ENCODE measurements at regions not wholly inside any gene's neighbourhood (a gene's known extent, or its start where the extent isn't known, plus 50 kb on each side); places are given as distances from the start of the nearest gene placed in this dataset.

DNA sequence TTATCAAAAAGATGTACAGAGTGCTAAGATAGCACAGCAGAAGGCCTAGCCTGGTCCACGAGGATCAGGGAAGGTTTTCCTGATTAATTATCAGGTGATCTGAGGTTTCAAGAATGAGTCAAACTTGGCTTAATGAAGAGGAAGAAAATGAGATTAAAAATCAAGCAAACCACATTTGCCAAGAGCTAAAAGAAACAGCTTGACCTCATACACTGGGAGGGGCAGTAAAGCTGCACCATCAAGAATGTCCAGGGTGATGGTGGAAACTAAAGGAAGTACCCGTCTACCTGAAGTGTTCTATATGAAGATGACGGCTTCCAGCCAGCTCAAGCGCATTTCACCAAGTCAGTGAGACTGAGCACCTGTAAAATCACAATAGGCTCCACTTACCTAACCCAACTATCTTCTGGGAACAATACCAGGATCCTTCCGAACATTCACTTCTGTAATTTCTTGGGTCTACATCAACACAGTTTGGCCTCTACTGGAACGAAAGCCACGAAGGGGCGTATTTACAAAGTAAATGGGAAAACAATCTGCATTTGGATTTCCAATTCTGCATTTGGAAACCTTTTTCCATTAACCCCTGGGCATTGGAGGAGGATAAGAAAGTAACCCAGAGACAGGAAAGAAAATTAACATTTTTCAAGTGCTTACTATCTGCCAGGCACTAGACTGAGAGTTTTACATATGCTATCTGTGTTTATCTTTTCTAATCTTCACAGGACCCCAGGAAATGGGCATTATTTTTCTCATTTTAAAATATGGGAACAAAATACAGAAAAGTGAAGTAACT lies 114.0 kb upstream of the DCLK2 start:
- no peaks in the 10 kb centered on the region for H3K79me2 ChIP-seq (ENCODE audit: insufficient read depth, low read length)
- H3K9ac ChIP-seq (ENCODE audit: insufficient read depth, low read length, poor library complexity, severe bottlenecking) = no peak overlapping the region
- no peak overlapping the region for H3K27ac Mint-ChIP-seq
- no peak overlapping the region for H3K4me3 Mint-ChIP-seq
- no peaks in the 10 kb centered on the region for H4K20me1 ChIP-seq (ENCODE audit: insufficient read depth, low read length)
- H3K27ac ChIP-seq (ENCODE audit: low read depth in 1 of 2, low read length in 2 of 2) = no peak overlapping the region
- H3K27me3 ChIP-seq (ENCODE audit: control insufficient read depth in 2 of 2, insufficient read depth in 2 of 2, low read length in 2 of 2) = no peaks in the 10 kb centered on the region
- intact Hi-C loops (cut with micrococcal nuclease) = no loop called here
- H3K4me2 ChIP-seq (replicated peaks; ENCODE audit: extremely low read depth, low read length, poor library complexity, severe bottlenecking) = no peak overlapping the region
- H2AFZ ChIP-seq (ENCODE audit: insufficient read depth, low read depth, low read length, poor library complexity, severe bottlenecking) = no peak overlapping the region
- no peaks in the 10 kb centered on the region for H3K36me3 Mint-ChIP-seq
- peaks cover 0 to 2% (median 2%) of the 10 kb centered on the region in 3 donors for H3K27me3 Mint-ChIP-seq (ENCODE audit: low read depth in 3 of 3)
- no peaks in the 10 kb centered on the region for H3K4me1 Mint-ChIP-seq
- WGBS (ENCODE audit: insufficient coverage) = 83% methylated on average over 2 of the region's 8 CpGs
- H3K9me3 Mint-ChIP-seq = peaks cover 0 to 5% (median 0%) of the 10 kb centered on the region in 7 donors
- DNase-seq = no peak
- H3K9me3 ChIP-seq (replicated peaks in 1 of 2; ENCODE audit: control insufficient read depth in 1 of 2, insufficient read depth in 1 of 2, low read length in 2 of 2) = no peaks in the 10 kb centered on the region
- H3K4me3 ChIP-seq (replicated peaks in 1 of 3; ENCODE audit: low read depth in 2 of 3, low read length in 3 of 3) = no peak overlapping the region
- no peaks in the 10 kb centered on the region for H3K4me1 ChIP-seq (ENCODE audit: control insufficient read depth in 1 of 2, insufficient read depth in 2 of 2, low read length in 2 of 2)
- TF ChIP-seq, protein P1, sequence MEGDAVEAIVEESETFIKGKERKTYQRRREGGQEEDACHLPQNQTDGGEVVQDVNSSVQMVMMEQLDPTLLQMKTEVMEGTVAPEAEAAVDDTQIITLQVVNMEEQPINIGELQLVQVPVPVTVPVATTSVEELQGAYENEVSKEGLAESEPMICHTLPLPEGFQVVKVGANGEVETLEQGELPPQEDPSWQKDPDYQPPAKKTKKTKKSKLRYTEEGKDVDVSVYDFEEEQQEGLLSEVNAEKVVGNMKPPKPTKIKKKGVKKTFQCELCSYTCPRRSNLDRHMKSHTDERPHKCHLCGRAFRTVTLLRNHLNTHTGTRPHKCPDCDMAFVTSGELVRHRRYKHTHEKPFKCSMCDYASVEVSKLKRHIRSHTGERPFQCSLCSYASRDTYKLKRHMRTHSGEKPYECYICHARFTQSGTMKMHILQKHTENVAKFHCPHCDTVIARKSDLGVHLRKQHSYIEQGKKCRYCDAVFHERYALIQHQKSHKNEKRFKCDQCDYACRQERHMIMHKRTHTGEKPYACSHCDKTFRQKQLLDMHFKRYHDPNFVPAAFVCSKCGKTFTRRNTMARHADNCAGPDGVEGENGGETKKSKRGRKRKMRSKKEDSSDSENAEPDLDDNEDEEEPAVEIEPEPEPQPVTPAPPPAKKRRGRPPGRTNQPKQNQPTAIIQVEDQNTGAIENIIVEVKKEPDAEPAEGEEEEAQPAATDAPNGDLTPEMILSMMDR (IDR thresholded peaks at IDR 0.05) = no peak
- H3K36me3 ChIP-seq (replicated peaks in 1 of 2; ENCODE audit: control insufficient read depth in 1 of 2, insufficient read depth in 2 of 2, low read length in 2 of 2) = no peaks in the 10 kb centered on the region

- Mint-ChIP-seq H3K36me3 (no peaks in the 10 kb centered on the region), H3K9me3 (peaks cover 0 to 5% (median 0%) of the 10 kb centered on the region in 7 donors), H3K27me3 (ENCODE audit: low read depth in 3 of 3) (peaks cover 0 to 2% (median 2%) of the 10 kb centered on the region in 3 donors), H3K4me3 (no peak overlapping the region), H3K4me1 (no peaks in the 10 kb centered on the region), H3K27ac (no peak overlapping the region)
- Histone ChIP-seq H3K4me2 (replicated peaks; ENCODE audit: extremely low read depth, low read length, poor library complexity, severe bottlenecking) (no peak overlapping the region), H3K9me3 (replicated peaks in 1 of 2; ENCODE audit: control insufficient read depth in 1 of 2, insufficient read depth in 1 of 2, low read length in 2 of 2) (no peaks in the 10 kb centered on the region), H3K27me3 (ENCODE audit: control insufficient read depth in 2 of 2, insufficient read depth in 2 of 2, low read length in 2 of 2) (no peaks in the 10 kb centered on the region), H4K20me1 (ENCODE audit: insufficient read depth, low read length) (no peaks in the 10 kb centered on the region), H3K79me2 (ENCODE audit: insufficient read depth, low read length) (no peaks in the 10 kb centered on the region), H3K4me1 (ENCODE audit: control insufficient read depth in 1 of 2, insufficient read depth in 2 of 2, low read length in 2 of 2) (no peaks in the 10 kb centered on the region), H2AFZ (ENCODE audit: insufficient read depth, low read depth, low read length, poor library complexity, severe bottlenecking) (no peak overlapping the region), H3K4me3 (replicated peaks in 1 of 3; ENCODE audit: low read depth in 2 of 3, low read length in 3 of 3) (no peak overlapping the region), H3K36me3 (replicated peaks in 1 of 2; ENCODE audit: control insufficient read depth in 1 of 2, insufficient read depth in 2 of 2, low read length in 2 of 2) (no peaks in the 10 kb centered on the region), H3K9ac (ENCODE audit: insufficient read depth, low read length, poor library complexity, severe bottlenecking) (no peak overlapping the region), H3K27ac (ENCODE audit: low read depth in 1 of 2, low read length in 2 of 2) (no peak overlapping the region)
- intact Hi-C loops (cut with micrococcal nuclease) = no loop called here
- no peak for DNase-seq
- TF ChIP-seq, protein P1 (IDR thresholded peaks at IDR 0.05) = no peak
- WGBS (ENCODE audit: insufficient coverage) = no CpG with 5 or more reads among the region's 2 CpGs
Measured at GRCh38 chr4:149965206-149965605, 113.0 kb upstream of the DCLK2 start.

Measured in CD14-positive monocyte (primary cell).